ENCODE measurements at regions not wholly inside any gene's neighbourhood (a gene's known extent, or its start where the extent isn't known, plus 50 kb on each side); places are given as distances from the start of the nearest gene placed in this dataset.
"Not testable (repeated sequence)": the region's sequence is repeated elsewhere in the genome, so short reads cannot be mapped to it uniquely, and the experiment has no call there.

DNA sequence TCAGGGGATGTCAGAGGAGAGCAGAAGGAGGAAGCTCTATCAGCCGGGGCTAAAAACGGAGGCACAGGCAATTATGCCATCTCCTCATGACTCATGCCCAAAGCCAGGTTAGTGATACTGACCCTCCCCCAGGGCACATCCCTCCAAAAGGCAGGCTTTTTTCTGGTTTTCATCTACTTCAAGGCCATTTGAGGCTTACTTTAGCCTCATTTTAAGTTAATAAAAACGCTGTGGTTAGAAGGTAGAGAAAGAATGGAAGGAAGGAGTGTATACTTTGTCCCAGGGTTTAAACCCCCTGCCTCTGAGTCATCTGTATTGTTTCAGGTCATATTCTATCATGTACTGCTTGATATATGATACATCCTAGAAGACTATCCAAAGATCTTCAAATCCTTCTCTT is 89.7 kb upstream of the NDP start:
- TF ChIP-seq JUND (IDR thresholded peaks at IDR 0.05; ENCODE audit: low read depth), result no peak
- no peak for DNase-seq (ENCODE audit: low read depth in 1 of 2, low spot score in 1 of 2)
- in situ Hi-C loops (cut with HindIII; ENCODE audit: low pct_unique_long_range_greater_than_20kb, low sequenced_read_pairs), result no loop called here

- in situ Hi-C loops (cut with HindIII; ENCODE audit: low pct_unique_long_range_greater_than_20kb, low sequenced_read_pairs), result no loop called here
- no peak for TF ChIP-seq JUND (IDR thresholded peaks at IDR 0.05; ENCODE audit: low read depth)
- DNase-seq (ENCODE audit: low read depth in 1 of 2, low spot score in 1 of 2), result peak; percentile 21 to 28
Observed at GRCh38 chrX:44061968-44062614, 88.9 kb upstream of the NDP start.

DNA sequence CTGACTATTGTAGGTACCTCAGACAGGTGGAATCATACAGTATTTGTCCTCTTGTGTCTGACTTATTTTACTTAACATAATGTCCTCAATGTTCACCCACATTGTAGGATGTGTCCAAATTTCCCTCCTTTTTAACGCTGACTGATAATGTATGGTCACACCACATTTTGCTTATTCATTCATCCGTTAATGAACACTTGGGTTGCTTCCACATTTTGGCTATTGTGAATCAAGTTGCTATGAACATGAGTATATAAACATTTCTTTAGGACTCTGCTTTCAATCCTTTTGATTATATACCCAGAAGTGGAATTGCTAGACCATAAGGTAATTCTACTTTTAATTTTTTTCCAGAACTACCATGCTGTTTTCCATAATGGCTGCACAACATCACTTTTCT is 87.0 kb upstream of the NDP start:
- in situ Hi-C loops (cut with HindIII; ENCODE audit: low pct_unique_long_range_greater_than_20kb, low sequenced_read_pairs), result no loop called here
- no peak for DNase-seq (ENCODE audit: low read depth in 1 of 2, low spot score in 1 of 2)
- TF ChIP-seq JUND (IDR thresholded peaks at IDR 0.05; ENCODE audit: low read depth), result no peak

DNA sequence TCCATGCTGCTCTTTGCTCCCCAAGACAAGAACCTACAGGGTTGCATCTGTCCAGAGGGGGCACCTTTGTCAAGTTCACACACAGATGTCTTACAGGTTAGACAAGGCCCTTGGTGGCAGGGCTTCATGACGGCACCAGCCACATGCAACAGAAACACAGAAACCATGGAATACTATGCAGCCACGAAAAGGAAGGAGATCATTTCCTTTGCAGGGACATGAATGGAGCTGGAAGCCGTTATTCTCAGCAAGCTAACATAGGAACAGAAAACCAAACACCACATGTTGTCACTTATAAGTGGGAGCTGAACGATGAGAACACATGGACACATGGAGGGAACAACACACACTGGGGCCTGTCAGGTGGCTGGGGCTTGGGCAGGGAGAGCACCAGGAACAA is 85.1 kb upstream of the NDP start:
- DNase-seq (ENCODE audit: low read depth in 1 of 2, low spot score in 1 of 2), result no peak
- in situ Hi-C loops (cut with HindIII; ENCODE audit: low pct_unique_long_range_greater_than_20kb, low sequenced_read_pairs), result no loop called here
- TF ChIP-seq JUND (IDR thresholded peaks at IDR 0.05; ENCODE audit: low read depth), result no peak

DNA sequence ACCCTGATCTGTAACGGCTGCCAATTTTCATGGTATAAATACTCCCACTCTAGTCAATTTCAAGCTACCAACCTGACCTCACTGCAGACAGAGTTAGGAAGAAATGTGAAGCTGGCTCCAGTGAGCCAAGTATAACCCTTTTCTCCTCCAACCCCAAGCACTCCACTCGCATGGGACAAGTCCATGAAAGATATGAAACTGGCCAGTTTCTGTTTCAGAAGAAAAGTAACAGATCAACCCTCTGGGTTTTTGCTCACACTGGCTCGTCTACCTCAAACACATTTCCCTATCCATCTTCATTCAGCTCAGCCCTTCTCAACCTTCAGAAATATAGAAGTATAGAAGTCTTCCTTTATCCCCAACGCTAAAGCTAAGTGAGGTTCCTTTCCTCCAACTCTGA is 82.4 kb upstream of the NDP start:
- no peak for TF ChIP-seq JUND (IDR thresholded peaks at IDR 0.05; ENCODE audit: low read depth)
- in situ Hi-C loops (cut with HindIII; ENCODE audit: low pct_unique_long_range_greater_than_20kb, low sequenced_read_pairs), result no loop called here
- DNase-seq (ENCODE audit: low read depth in 1 of 2, low spot score in 1 of 2), result no peak

GRCh38 chrX:44054863-44055601 is 81.8 kb upstream of the NDP start:
- in situ Hi-C loops (cut with HindIII; ENCODE audit: low pct_unique_long_range_greater_than_20kb, low sequenced_read_pairs), result no loop called here
- no peak for DNase-seq (ENCODE audit: low read depth in 1 of 2, low spot score in 1 of 2)
- TF ChIP-seq JUND (IDR thresholded peaks at IDR 0.05; ENCODE audit: low read depth), result no peak

GRCh38 chrX:44045106-44045505 is 71.9 kb upstream of the NDP start:
- in situ Hi-C loops (cut with HindIII; ENCODE audit: low pct_unique_long_range_greater_than_20kb, low sequenced_read_pairs); DNase-seq (ENCODE audit: low read depth in 1 of 2, low spot score in 1 of 2): not testable (repeated sequence)

- DNase-seq (ENCODE audit: low read depth in 1 of 2, low spot score in 1 of 2), result no peak
- in situ Hi-C loops (cut with HindIII; ENCODE audit: low pct_unique_long_range_greater_than_20kb, low sequenced_read_pairs), result no loop called here
- no peak for TF ChIP-seq JUND (IDR thresholded peaks at IDR 0.05; ENCODE audit: low read depth)
Observed at GRCh38 chrX:44043496-44043895, 70.3 kb upstream of the NDP start.

GRCh38 chrX:44042751-44043150 is 69.6 kb upstream of the NDP start:
- TF ChIP-seq JUND (IDR thresholded peaks at IDR 0.05; ENCODE audit: low read depth), result no peak
- in situ Hi-C loops (cut with HindIII; ENCODE audit: low pct_unique_long_range_greater_than_20kb, low sequenced_read_pairs), result no loop called here
- DNase-seq (ENCODE audit: low read depth in 1 of 2, low spot score in 1 of 2), result no peak

DNA sequence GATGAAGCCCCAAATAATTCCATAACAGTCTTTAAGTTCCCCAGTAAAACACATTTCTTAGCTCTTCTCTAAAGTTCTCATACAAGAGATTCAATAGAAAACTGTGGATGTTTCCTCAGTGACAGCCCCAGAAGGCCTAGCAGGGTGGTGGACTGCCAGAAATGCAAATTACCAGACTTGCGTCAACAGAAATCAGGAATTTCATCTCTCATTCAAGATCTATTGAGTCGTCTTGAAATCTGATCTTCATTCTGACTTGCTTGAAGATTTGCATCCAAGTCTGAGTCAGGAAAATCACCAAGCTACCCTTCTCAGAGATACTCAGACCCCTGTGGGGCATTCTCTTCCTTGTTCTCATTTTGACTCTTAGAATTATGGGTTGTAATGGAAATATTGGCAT is 68.9 kb upstream of the NDP start:
- no peak for DNase-seq (ENCODE audit: low read depth in 1 of 2, low spot score in 1 of 2)
- no peak for TF ChIP-seq JUND (IDR thresholded peaks at IDR 0.05; ENCODE audit: low read depth)
- in situ Hi-C loops (cut with HindIII; ENCODE audit: low pct_unique_long_range_greater_than_20kb, low sequenced_read_pairs), result no loop called here

DNA sequence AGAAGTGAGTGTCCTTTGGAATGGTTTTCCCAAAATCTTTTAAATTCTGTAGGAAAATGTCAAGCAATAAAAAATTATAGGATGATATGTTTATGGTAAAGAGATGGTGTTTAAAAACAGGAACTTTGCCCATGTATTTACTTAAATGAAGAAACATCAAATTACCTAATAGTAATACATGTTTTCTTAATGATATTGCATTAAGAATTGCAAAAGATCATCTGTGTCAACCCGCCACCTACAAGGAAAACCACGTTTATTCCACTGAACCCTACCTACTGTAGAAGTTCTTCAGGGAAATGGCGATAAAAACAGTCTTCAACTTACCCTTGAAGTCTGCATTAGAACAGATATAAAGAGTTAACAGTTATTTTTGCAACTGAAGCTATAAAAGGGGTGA is 67.2 kb upstream of the NDP start:
- no peak for TF ChIP-seq JUND (IDR thresholded peaks at IDR 0.05; ENCODE audit: low read depth)

DNA sequence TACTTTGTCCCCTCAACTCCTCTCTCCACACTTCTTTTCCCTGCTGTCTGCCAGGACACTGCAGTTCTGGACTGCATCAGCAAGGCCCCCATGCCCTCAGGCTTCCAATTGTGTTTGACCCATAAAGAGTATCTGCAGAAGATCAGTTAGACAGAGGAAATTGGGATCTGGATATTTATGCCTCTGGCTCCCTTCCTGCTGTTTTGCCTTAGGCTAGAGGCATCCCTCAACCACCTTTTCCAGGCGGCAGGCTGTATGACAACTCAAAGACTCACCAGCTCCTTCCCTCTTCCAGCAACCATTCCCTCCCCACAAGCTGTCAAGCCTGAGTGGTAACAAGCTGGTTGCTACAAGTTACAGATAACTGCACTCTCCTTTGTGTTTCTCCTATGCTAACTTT is 66.4 kb upstream of the NDP start:
- in situ Hi-C loops (cut with HindIII; ENCODE audit: low pct_unique_long_range_greater_than_20kb, low sequenced_read_pairs), result no loop called here
- no peak for DNase-seq (ENCODE audit: low read depth in 1 of 2, low spot score in 1 of 2)

More for the DNA sequence above, 67.2 kb upstream of the NDP start:
- in situ Hi-C loops (cut with HindIII; ENCODE audit: low pct_unique_long_range_greater_than_20kb, low sequenced_read_pairs), result no loop called here
- no peak for DNase-seq (ENCODE audit: low read depth in 1 of 2, low spot score in 1 of 2)

DNA sequence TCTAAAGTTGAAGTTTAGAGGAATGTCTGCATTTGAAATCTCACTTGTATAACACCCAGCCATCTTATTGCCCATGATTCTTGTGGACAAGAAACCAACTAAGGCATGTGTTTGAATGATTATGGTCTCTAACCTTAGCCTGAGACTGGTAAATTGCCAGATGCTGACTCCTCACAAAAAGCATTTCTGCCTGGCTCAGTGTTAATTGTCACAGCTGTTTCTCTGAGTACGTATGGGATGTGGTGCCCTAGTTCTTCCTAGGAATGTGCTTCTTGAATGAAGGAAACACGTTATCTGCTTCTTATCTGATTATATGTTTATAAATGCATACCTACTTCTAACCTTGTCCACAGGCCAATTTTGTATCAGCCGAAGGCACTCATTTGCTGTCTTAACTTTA is 63.1 kb upstream of the NDP start:
- TF ChIP-seq JUND (IDR thresholded peaks at IDR 0.05; ENCODE audit: low read depth), result 0 out of 2 replicates have a peak, but pooled peaks have one; percentile 39
- peak in 1 of 2 experiments; percentile 38 for DNase-seq (ENCODE audit: low read depth in 1 of 2, low spot score in 1 of 2)
- in situ Hi-C loops (cut with HindIII; ENCODE audit: low pct_unique_long_range_greater_than_20kb, low sequenced_read_pairs), result no loop called here

More for the DNA sequence above, 66.4 kb upstream of the NDP start:
- TF ChIP-seq JUND (IDR thresholded peaks at IDR 0.05; ENCODE audit: low read depth), result no peak

Data from T47D (cell line).